Activated CD4-positive, alpha-beta memory T cell treated with anti-CD3 and anti-CD28 coated beads, Interleukin-2, amount 10 ng/mL, durations not matched to agents 7 days and 5 days (primary cell): ENCODE measurements at regions not wholly inside any gene's neighbourhood (a gene's known extent, or its start where the extent isn't known, plus 50 kb on each side); places are given as distances from the start of the nearest gene placed in this dataset.
"Not testable (repeated sequence)": the region's sequence is repeated elsewhere in the genome, so short reads cannot be mapped to it uniquely, and the experiment has no call there.

Source experiments
- CTCF ChIA-PET: fragments of 350-600 bp; sonication (Branson Sonifier 250); formaldehyde crosslinking; loops from one replicate; lab custom pipeline; 2021; ENCODE audit warnings: antibody characterized with exemption, inconsistent platforms; lab: Charles Lee
- POLR2A ChIA-PET: fragments of 350-600 bp; sonication (Branson Sonifier 250); formaldehyde crosslinking; loops from one replicate; lab custom pipeline; 2021; ENCODE audit warnings: antibody characterized with exemption; lab: Charles Lee
- DNase-seq: peaks from one replicate; pipeline ENCODE4 v3.0.0-alpha.2; 2020
- H3K27ac Mint-ChIP-seq: one replicate; pipeline ENCODE4 v1.8.0; 2021; ENCODE audit warnings: mild to moderate bottlenecking, mixed read lengths
- H3K27me3 Mint-ChIP-seq: one replicate; pipeline ENCODE4 v1.8.0; 2021; ENCODE audit warnings: mixed read lengths
- H3K36me3 Mint-ChIP-seq: one replicate; pipeline ENCODE4 v1.8.0; 2021; ENCODE audit warnings: low read depth, mixed read lengths
- H3K4me1 Mint-ChIP-seq: one replicate; pipeline ENCODE4 v1.8.0; 2021; ENCODE audit warnings: mixed read lengths
- H3K4me3 Mint-ChIP-seq: one replicate; pipeline ENCODE4 v1.8.0; 2021; ENCODE audit warnings: mild to moderate bottlenecking, mixed read lengths
- H3K9me3 Mint-ChIP-seq: one replicate; pipeline ENCODE4 v1.8.0; 2021; ENCODE audit warnings: mixed read lengths

GRCh38 chrX:50967736-50968135 is 57.2 kb downstream of the BMP15 start:
- Mint-ChIP-seq H3K27ac (no peak overlapping the region), H3K4me3 (no peak overlapping the region), H3K27me3 (no peaks in the 10 kb centered on the region), H3K9me3 (no peaks in the 10 kb centered on the region), H3K4me1 (no peaks in the 10 kb centered on the region), H3K36me3 (no peaks in the 10 kb centered on the region)
- POLR2A ChIA-PET = no interaction called here
- CTCF ChIA-PET = no interaction called here
- DNase-seq = no peak

- POLR2A ChIA-PET, DNase-seq, CTCF ChIA-PET, H3K36me3 Mint-ChIP-seq, H3K9me3 Mint-ChIP-seq, H3K27me3 Mint-ChIP-seq, H3K4me3 Mint-ChIP-seq, H3K27ac Mint-ChIP-seq, H3K4me1 Mint-ChIP-seq: not testable (repeated sequence)
Measured at GRCh38 chrX:50968871-50969635, 58.5 kb downstream of the BMP15 start.

GRCh38 chrX:50971395-50971794 is 60.9 kb downstream of the BMP15 start:
- Mint-ChIP-seq H3K9me3 (no peaks in the 10 kb centered on the region), H3K27ac (no peak overlapping the region), H3K4me1 (no peaks in the 10 kb centered on the region), H3K36me3 (no peaks in the 10 kb centered on the region), H3K27me3 (no peaks in the 10 kb centered on the region), H3K4me3 (no peak overlapping the region)
- no peak for DNase-seq
- CTCF ChIA-PET = no interaction called here
- POLR2A ChIA-PET = no interaction called here

GRCh38 chrX:50973199-50973598 is 62.7 kb downstream of the BMP15 start:
- DNase-seq = no peak
- Mint-ChIP-seq H3K4me1 (no peaks in the 10 kb centered on the region), H3K4me3 (no peak overlapping the region), H3K36me3 (no peaks in the 10 kb centered on the region), H3K27me3 (no peaks in the 10 kb centered on the region), H3K9me3 (no peaks in the 10 kb centered on the region), H3K27ac (no peak overlapping the region)
- ChIA-PET POLR2A (no interaction called here), CTCF (no interaction called here)

GRCh38 chrX:50978920-50979682 is 68.6 kb downstream of the BMP15 start:
- POLR2A ChIA-PET = no interaction called here
- Mint-ChIP-seq H3K4me3 (no peak overlapping the region), H3K27ac (no peak overlapping the region), H3K9me3 (no peaks in the 10 kb centered on the region), H3K27me3 (no peaks in the 10 kb centered on the region), H3K4me1 (no peaks in the 10 kb centered on the region), H3K36me3 (no peaks in the 10 kb centered on the region)
- CTCF ChIA-PET = no interaction called here
- no peak for DNase-seq

- Mint-ChIP-seq H3K36me3 (no peaks in the 10 kb centered on the region), H3K9me3 (no peaks in the 10 kb centered on the region), H3K27me3 (no peaks in the 10 kb centered on the region), H3K4me3 (no peak overlapping the region), H3K27ac (no peak overlapping the region), H3K4me1 (no peaks in the 10 kb centered on the region)
- CTCF ChIA-PET = no interaction called here
- no peak for DNase-seq
- POLR2A ChIA-PET = no interaction called here
Measured at GRCh38 chrX:50980251-50980650, 69.7 kb downstream of the BMP15 start.

- ChIA-PET POLR2A (no interaction called here), CTCF (interaction anchor here (1.0 kb wide), 1 partner anchor 297 kb away, joined by 4 read pairs; no protein-coding TSS in a partner anchor)
- Mint-ChIP-seq H3K27me3 (no peaks in the 10 kb centered on the region), H3K36me3 (no peaks in the 10 kb centered on the region), H3K4me3 (no peak overlapping the region), H3K27ac (no peak overlapping the region), H3K9me3 (no peaks in the 10 kb centered on the region), H3K4me1 (no peaks in the 10 kb centered on the region)
- DNase-seq = peak; percentile 15
Measured at GRCh38 chrX:50988649-50989048, 78.1 kb downstream of the BMP15 start.

GRCh38 chrX:50996930-50997329 is 86.4 kb downstream of the BMP15 start:
- Mint-ChIP-seq H3K9me3 (no peaks in the 10 kb centered on the region), H3K4me3 (no peak overlapping the region), H3K27ac (no peak overlapping the region), H3K36me3 (no peaks in the 10 kb centered on the region), H3K27me3 (peaks cover 1% of the 10 kb centered on the region), H3K4me1 (no peaks in the 10 kb centered on the region)
- DNase-seq = no peak
- ChIA-PET CTCF (no interaction called here), POLR2A (no interaction called here)

- H3K27me3 Mint-ChIP-seq, CTCF ChIA-PET, DNase-seq, H3K36me3 Mint-ChIP-seq, H3K27ac Mint-ChIP-seq, H3K4me3 Mint-ChIP-seq, H3K4me1 Mint-ChIP-seq, H3K9me3 Mint-ChIP-seq, POLR2A ChIA-PET: not testable (repeated sequence)
Measured at GRCh38 chrX:51000384-51000783, 89.8 kb downstream of the BMP15 start.

GRCh38 chrX:51001733-51002632 is 91.4 kb downstream of the BMP15 start:
- CTCF ChIA-PET, H3K36me3 Mint-ChIP-seq, H3K27ac Mint-ChIP-seq, H3K9me3 Mint-ChIP-seq, POLR2A ChIA-PET, H3K4me1 Mint-ChIP-seq, H3K4me3 Mint-ChIP-seq, DNase-seq, H3K27me3 Mint-ChIP-seq: not testable (repeated sequence)

- Mint-ChIP-seq H3K36me3 (no peaks in the 10 kb centered on the region), H3K27ac (no peak overlapping the region), H3K4me1 (no peaks in the 10 kb centered on the region), H3K27me3 (no peaks in the 10 kb centered on the region), H3K4me3 (no peak overlapping the region), H3K9me3 (no peaks in the 10 kb centered on the region)
- ChIA-PET CTCF (no interaction called here), POLR2A (no interaction called here)
- DNase-seq = no peak
Measured at GRCh38 chrX:51006064-51006463, 95.5 kb downstream of the BMP15 start.

GRCh38 chrX:51024106-51024696 is 113.7 kb downstream of the BMP15 start:
- no peaks in the 10 kb centered on the region for H3K36me3 Mint-ChIP-seq
- ChIA-PET POLR2A (no interaction called here), CTCF (no interaction called here)
- H3K27ac Mint-ChIP-seq = no peak overlapping the region
- H3K4me1 Mint-ChIP-seq = no peaks in the 10 kb centered on the region
- DNase-seq = no peak
- peaks cover 2% of the 10 kb centered on the region for H3K27me3 Mint-ChIP-seq
- H3K4me3 Mint-ChIP-seq = no peak overlapping the region
- H3K9me3 Mint-ChIP-seq = no peaks in the 10 kb centered on the region

- H3K4me1 Mint-ChIP-seq = no peaks in the 10 kb centered on the region
- peaks cover 2% of the 10 kb centered on the region for H3K27me3 Mint-ChIP-seq
- no peak overlapping the region for H3K27ac Mint-ChIP-seq
- no peaks in the 10 kb centered on the region for H3K9me3 Mint-ChIP-seq
- no peak overlapping the region for H3K4me3 Mint-ChIP-seq
- DNase-seq = no peak
- ChIA-PET POLR2A (no interaction called here), CTCF (no interaction called here)
- H3K36me3 Mint-ChIP-seq = no peaks in the 10 kb centered on the region
Measured at GRCh38 chrX:51026862-51027261, 116.3 kb downstream of the BMP15 start.
